ENCODE measurements at regions not wholly inside any gene's neighbourhood (a gene's known extent, or its start where the extent isn't known, plus 50 kb on each side); places are given as distances from the start of the nearest gene placed in this dataset.

- no peak overlapping the region for H3K4me3 ChIP-seq (ENCODE audit: control insufficient read depth in 1 of 7, extremely low read depth in 1 of 7, insufficient read depth in 4 of 7, low read depth in 2 of 7, low read length in 6 of 7)
- 80% methylated on average over 1 of the region's 3 CpGs for WGBS (ENCODE audit: insufficient coverage)
- no peak for DNase-seq
- H3K9me3 ChIP-seq (ENCODE audit: control extremely low read depth in 1 of 5, control insufficient read depth in 4 of 5, insufficient read depth in 2 of 5, low read depth in 1 of 5, low read length in 4 of 5): no peaks in the 10 kb centered on the region
- H3K36me3 ChIP-seq (ENCODE audit: control insufficient read depth in 4 of 4, insufficient read depth in 4 of 4, low read length in 3 of 4): no peaks in the 10 kb centered on the region
- H3K27ac ChIP-seq (ENCODE audit: insufficient read depth in 1 of 2, low read depth in 1 of 2, low read length in 2 of 2, poor library complexity in 1 of 2, severe bottlenecking in 2 of 2): no peak overlapping the region
- POLR2A ChIA-PET: no interaction called here
- CTCF ChIA-PET: no interaction called here
- no peaks in the 10 kb centered on the region for H3K27me3 ChIP-seq (replicated peaks in 2 of 5; ENCODE audit: control insufficient read depth in 4 of 5, insufficient read depth in 5 of 5, low read length in 4 of 5)
- H3K4me1 ChIP-seq (ENCODE audit: control extremely low read depth in 1 of 4, control insufficient read depth in 4 of 4, insufficient read depth in 4 of 4, low read length in 3 of 4): no peaks in the 10 kb centered on the region
These were observed 471.8 kb upstream of the C9orf72 start for GRCh38 chr9:28045051-28045450.

- no peak overlapping the region for H3K27ac ChIP-seq (ENCODE audit: insufficient read depth in 1 of 2, low read depth in 1 of 2, low read length in 2 of 2, poor library complexity in 1 of 2, severe bottlenecking in 2 of 2)
- H3K4me3 ChIP-seq (ENCODE audit: control insufficient read depth in 1 of 7, extremely low read depth in 1 of 7, insufficient read depth in 4 of 7, low read depth in 2 of 7, low read length in 6 of 7): no peak overlapping the region
- H3K27me3 ChIP-seq (replicated peaks in 2 of 5; ENCODE audit: control insufficient read depth in 4 of 5, insufficient read depth in 5 of 5, low read length in 4 of 5): no peaks in the 10 kb centered on the region
- DNase-seq: no peak
- ChIA-PET CTCF (no interaction called here), POLR2A (no interaction called here)
- H3K36me3 ChIP-seq (ENCODE audit: control insufficient read depth in 4 of 4, insufficient read depth in 4 of 4, low read length in 3 of 4): no peaks in the 10 kb centered on the region
- no peaks in the 10 kb centered on the region for H3K4me1 ChIP-seq (ENCODE audit: control extremely low read depth in 1 of 4, control insufficient read depth in 4 of 4, insufficient read depth in 4 of 4, low read length in 3 of 4)
- no peaks in the 10 kb centered on the region for H3K9me3 ChIP-seq (ENCODE audit: control extremely low read depth in 1 of 5, control insufficient read depth in 4 of 5, insufficient read depth in 2 of 5, low read depth in 1 of 5, low read length in 4 of 5)
These were observed 476.8 kb upstream of the C9orf72 start for GRCh38 chr9:28050046-28050445.

- ChIA-PET CTCF (no interaction called here), POLR2A (no interaction called here)
- DNase-seq: no peak
- H3K27me3 ChIP-seq (replicated peaks in 2 of 5; ENCODE audit: control insufficient read depth in 4 of 5, insufficient read depth in 5 of 5, low read length in 4 of 5): no peaks in the 10 kb centered on the region
- WGBS (ENCODE audit: insufficient coverage): no CpG with 5 or more reads among the region's 2 CpGs
- H3K27ac ChIP-seq (ENCODE audit: insufficient read depth in 1 of 2, low read depth in 1 of 2, low read length in 2 of 2, poor library complexity in 1 of 2, severe bottlenecking in 2 of 2): no peak overlapping the region
- no peak overlapping the region for H3K4me3 ChIP-seq (ENCODE audit: control insufficient read depth in 1 of 7, extremely low read depth in 1 of 7, insufficient read depth in 4 of 7, low read depth in 2 of 7, low read length in 6 of 7)
- no peaks in the 10 kb centered on the region for H3K36me3 ChIP-seq (ENCODE audit: control insufficient read depth in 4 of 4, insufficient read depth in 4 of 4, low read length in 3 of 4)
- no peaks in the 10 kb centered on the region for H3K9me3 ChIP-seq (ENCODE audit: control extremely low read depth in 1 of 5, control insufficient read depth in 4 of 5, insufficient read depth in 2 of 5, low read depth in 1 of 5, low read length in 4 of 5)
- H3K4me1 ChIP-seq (ENCODE audit: control extremely low read depth in 1 of 4, control insufficient read depth in 4 of 4, insufficient read depth in 4 of 4, low read length in 3 of 4): no peaks in the 10 kb centered on the region
These were observed 477.7 kb upstream of the C9orf72 start for GRCh38 chr9:28050941-28051340.

GRCh38 chr9:28051559-28052503 is 478.6 kb upstream of the C9orf72 start:
- H3K4me3 ChIP-seq (ENCODE audit: control insufficient read depth in 1 of 7, extremely low read depth in 1 of 7, insufficient read depth in 4 of 7, low read depth in 2 of 7, low read length in 6 of 7): no peak overlapping the region
- H3K4me1 ChIP-seq (ENCODE audit: control extremely low read depth in 1 of 4, control insufficient read depth in 4 of 4, insufficient read depth in 4 of 4, low read length in 3 of 4): no peaks in the 10 kb centered on the region
- ChIA-PET CTCF (no interaction called here), POLR2A (no interaction called here)
- no peaks in the 10 kb centered on the region for H3K9me3 ChIP-seq (ENCODE audit: control extremely low read depth in 1 of 5, control insufficient read depth in 4 of 5, insufficient read depth in 2 of 5, low read depth in 1 of 5, low read length in 4 of 5)
- no peak overlapping the region for H3K27ac ChIP-seq (ENCODE audit: insufficient read depth in 1 of 2, low read depth in 1 of 2, low read length in 2 of 2, poor library complexity in 1 of 2, severe bottlenecking in 2 of 2)
- WGBS (ENCODE audit: insufficient coverage): 89% methylated on average over 3 of the region's 5 CpGs
- H3K36me3 ChIP-seq (ENCODE audit: control insufficient read depth in 4 of 4, insufficient read depth in 4 of 4, low read length in 3 of 4): no peaks in the 10 kb centered on the region
- DNase-seq: no peak
- H3K27me3 ChIP-seq (replicated peaks in 2 of 5; ENCODE audit: control insufficient read depth in 4 of 5, insufficient read depth in 5 of 5, low read length in 4 of 5): no peaks in the 10 kb centered on the region

GRCh38 chr9:28053096-28053777 is 480.0 kb upstream of the C9orf72 start:
- WGBS (ENCODE audit: insufficient coverage): 92% methylated on average over 5 of the region's 7 CpGs
- no peaks in the 10 kb centered on the region for H3K36me3 ChIP-seq (ENCODE audit: control insufficient read depth in 4 of 4, insufficient read depth in 4 of 4, low read length in 3 of 4)
- H3K4me1 ChIP-seq (ENCODE audit: control extremely low read depth in 1 of 4, control insufficient read depth in 4 of 4, insufficient read depth in 4 of 4, low read length in 3 of 4): no peaks in the 10 kb centered on the region
- no peak overlapping the region for H3K4me3 ChIP-seq (ENCODE audit: control insufficient read depth in 1 of 7, extremely low read depth in 1 of 7, insufficient read depth in 4 of 7, low read depth in 2 of 7, low read length in 6 of 7)
- ChIA-PET POLR2A (no interaction called here), CTCF (no interaction called here)
- H3K27ac ChIP-seq (ENCODE audit: insufficient read depth in 1 of 2, low read depth in 1 of 2, low read length in 2 of 2, poor library complexity in 1 of 2, severe bottlenecking in 2 of 2): no peak overlapping the region
- DNase-seq: no peak
- no peaks in the 10 kb centered on the region for H3K9me3 ChIP-seq (ENCODE audit: control extremely low read depth in 1 of 5, control insufficient read depth in 4 of 5, insufficient read depth in 2 of 5, low read depth in 1 of 5, low read length in 4 of 5)
- no peaks in the 10 kb centered on the region for H3K27me3 ChIP-seq (replicated peaks in 2 of 5; ENCODE audit: control insufficient read depth in 4 of 5, insufficient read depth in 5 of 5, low read length in 4 of 5)

- DNase-seq: no peak
- H3K4me3 ChIP-seq (ENCODE audit: control insufficient read depth in 1 of 7, extremely low read depth in 1 of 7, insufficient read depth in 4 of 7, low read depth in 2 of 7, low read length in 6 of 7): no peak overlapping the region
- H3K36me3 ChIP-seq (ENCODE audit: control insufficient read depth in 4 of 4, insufficient read depth in 4 of 4, low read length in 3 of 4): no peaks in the 10 kb centered on the region
- no peak overlapping the region for H3K27ac ChIP-seq (ENCODE audit: insufficient read depth in 1 of 2, low read depth in 1 of 2, low read length in 2 of 2, poor library complexity in 1 of 2, severe bottlenecking in 2 of 2)
- no peaks in the 10 kb centered on the region for H3K9me3 ChIP-seq (ENCODE audit: control extremely low read depth in 1 of 5, control insufficient read depth in 4 of 5, insufficient read depth in 2 of 5, low read depth in 1 of 5, low read length in 4 of 5)
- ChIA-PET CTCF (no interaction called here), POLR2A (no interaction called here)
- 94% methylated on average over 10 of the region's 10 CpGs for WGBS (ENCODE audit: insufficient coverage)
- no peaks in the 10 kb centered on the region for H3K4me1 ChIP-seq (ENCODE audit: control extremely low read depth in 1 of 4, control insufficient read depth in 4 of 4, insufficient read depth in 4 of 4, low read length in 3 of 4)
- H3K27me3 ChIP-seq (replicated peaks in 2 of 5; ENCODE audit: control insufficient read depth in 4 of 5, insufficient read depth in 5 of 5, low read length in 4 of 5): no peaks in the 10 kb centered on the region
These were observed 482.7 kb upstream of the C9orf72 start for GRCh38 chr9:28056006-28056405.

GRCh38 chr9:28056466-28056865 is 483.2 kb upstream of the C9orf72 start:
- WGBS (ENCODE audit: insufficient coverage): 100% methylated on average over 1 of the region's 1 CpG
- DNase-seq: no peak

More at GRCh38 chr9:28056466-28056865, 483.2 kb upstream of the C9orf72 start:
- Histone ChIP-seq H3K36me3 (ENCODE audit: control insufficient read depth in 4 of 4, insufficient read depth in 4 of 4, low read length in 3 of 4) (no peaks in the 10 kb centered on the region), H3K4me3 (ENCODE audit: control insufficient read depth in 1 of 7, extremely low read depth in 1 of 7, insufficient read depth in 4 of 7, low read depth in 2 of 7, low read length in 6 of 7) (no peak overlapping the region), H3K9me3 (ENCODE audit: control extremely low read depth in 1 of 5, control insufficient read depth in 4 of 5, insufficient read depth in 2 of 5, low read depth in 1 of 5, low read length in 4 of 5) (no peaks in the 10 kb centered on the region), H3K27ac (ENCODE audit: insufficient read depth in 1 of 2, low read depth in 1 of 2, low read length in 2 of 2, poor library complexity in 1 of 2, severe bottlenecking in 2 of 2) (no peak overlapping the region), H3K4me1 (ENCODE audit: control extremely low read depth in 1 of 4, control insufficient read depth in 4 of 4, insufficient read depth in 4 of 4, low read length in 3 of 4) (no peaks in the 10 kb centered on the region), H3K27me3 (replicated peaks in 2 of 5; ENCODE audit: control insufficient read depth in 4 of 5, insufficient read depth in 5 of 5, low read length in 4 of 5) (no peaks in the 10 kb centered on the region)
- CTCF ChIA-PET: no interaction called here
- POLR2A ChIA-PET: no interaction called here
